Right lung (tissue), 2 donors: ENCODE measurements at regions not wholly inside any gene's neighbourhood (a gene's known extent, or its start where the extent isn't known, plus 50 kb on each side); places are given as distances from the start of the nearest gene placed in this dataset.
"Not testable (repeated sequence)": the region's sequence is repeated elsewhere in the genome, so short reads cannot be mapped to it uniquely, and the experiment has no call there.

Source experiments
- DNase-seq, 2 donors: peaks; one replicate each; pipeline ENCODE4 v3.0.0-alpha.2; 2013

DNA sequence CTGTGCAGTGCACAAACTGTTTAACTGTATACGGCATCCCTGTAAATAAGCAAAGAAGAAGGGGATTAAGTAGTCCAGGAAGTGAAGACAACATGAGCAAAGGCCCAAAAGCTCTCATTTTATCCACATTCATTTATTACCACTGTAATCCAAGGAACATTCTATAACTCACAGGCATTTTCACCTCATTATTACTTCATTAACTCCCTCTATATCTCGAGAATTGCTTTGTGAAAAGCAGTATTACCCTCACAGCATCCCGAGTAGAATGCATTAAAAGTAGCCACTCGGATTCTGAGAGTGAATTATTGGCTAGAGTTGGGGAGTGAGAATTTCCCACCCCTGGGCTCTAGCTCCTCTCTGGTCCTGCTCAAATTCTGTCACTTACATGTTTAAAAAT is 51.0 kb upstream of the CHCHD3 start:
- DNase-seq, result peak in 1 of 2 donors; percentile 22

DNA sequence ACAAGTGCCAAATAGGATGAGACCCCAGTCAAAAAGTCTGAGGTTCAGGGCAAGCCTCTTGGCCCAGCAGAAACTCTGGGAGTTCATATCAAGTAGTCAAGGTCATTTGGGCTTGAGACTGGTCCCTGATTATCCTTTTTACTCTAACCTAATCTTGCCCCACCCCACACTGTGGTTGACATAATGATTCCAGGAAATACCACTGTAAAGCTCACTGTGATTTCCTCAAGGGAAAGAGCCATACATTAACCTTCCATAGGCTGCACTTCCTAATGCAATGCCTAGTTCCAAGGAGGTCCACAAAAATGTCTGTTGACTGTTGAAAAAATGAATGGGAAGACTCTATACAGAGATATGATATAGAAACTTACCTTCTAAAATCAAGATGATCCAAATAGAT is 52.9 kb upstream of the CHCHD3 start:
- no peak for DNase-seq

DNA sequence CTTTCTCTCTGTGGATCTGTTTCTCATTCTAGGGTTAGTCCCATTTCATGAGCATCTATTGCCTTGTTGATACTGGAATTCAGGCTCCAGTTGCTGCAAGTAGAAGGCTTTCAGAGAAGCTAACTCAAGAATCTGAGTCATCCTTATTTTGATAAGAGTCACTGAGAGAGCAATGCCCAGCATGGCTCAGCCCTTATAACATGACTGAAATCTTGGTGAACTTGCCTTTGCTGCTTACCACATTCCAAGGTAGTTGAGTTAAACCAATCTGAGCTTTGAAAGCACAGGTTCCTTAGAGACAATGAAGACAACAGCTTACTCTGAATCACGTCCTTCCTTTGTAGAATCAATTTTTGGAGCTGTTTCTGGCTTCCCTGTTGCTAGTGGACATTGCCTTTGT is 53.6 kb upstream of the CHCHD3 start:
- DNase-seq, result no peak

DNA sequence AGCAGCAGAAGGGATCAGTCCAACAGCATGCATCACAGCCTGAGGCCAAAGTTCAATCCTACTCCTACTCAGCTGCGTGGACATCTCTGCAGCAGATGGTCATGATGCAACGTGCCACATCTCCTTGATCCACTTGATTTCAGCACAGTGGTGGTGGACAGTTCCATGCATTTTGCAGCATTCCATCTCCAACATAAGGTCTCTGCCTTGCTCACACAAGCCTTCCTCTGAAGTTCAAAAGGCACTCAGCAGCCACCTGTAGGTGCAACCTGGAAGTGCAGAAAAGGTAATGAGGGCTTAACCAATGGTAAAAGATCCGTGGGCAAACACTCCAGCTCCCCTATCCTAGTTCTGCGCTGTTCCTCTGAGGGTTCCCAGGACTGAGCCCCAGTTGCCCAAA is 57.5 kb upstream of the CHCHD3 start:
- DNase-seq, result peak in 1 of 2 donors; percentile 32

DNA sequence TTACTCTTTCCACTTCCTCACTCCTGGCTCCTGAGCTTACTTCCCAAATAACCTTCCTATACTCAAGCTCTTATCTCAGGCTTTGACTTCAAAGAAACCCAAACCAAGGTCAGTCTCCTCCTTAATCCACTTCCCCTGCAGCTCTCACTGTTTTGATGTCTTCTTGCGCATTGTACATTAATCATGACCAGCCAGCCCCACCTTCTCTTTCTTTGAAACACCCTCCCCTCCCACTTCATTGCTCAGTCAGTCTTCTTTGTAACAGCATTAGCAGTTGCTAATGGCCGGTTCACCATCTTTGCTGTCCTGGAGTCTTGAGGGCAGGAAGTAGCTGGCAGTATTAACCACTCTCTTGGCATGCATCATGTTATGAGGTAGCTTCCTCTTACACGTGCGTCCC is 57.9 kb upstream of the CHCHD3 start:
- DNase-seq, result no peak

DNA sequence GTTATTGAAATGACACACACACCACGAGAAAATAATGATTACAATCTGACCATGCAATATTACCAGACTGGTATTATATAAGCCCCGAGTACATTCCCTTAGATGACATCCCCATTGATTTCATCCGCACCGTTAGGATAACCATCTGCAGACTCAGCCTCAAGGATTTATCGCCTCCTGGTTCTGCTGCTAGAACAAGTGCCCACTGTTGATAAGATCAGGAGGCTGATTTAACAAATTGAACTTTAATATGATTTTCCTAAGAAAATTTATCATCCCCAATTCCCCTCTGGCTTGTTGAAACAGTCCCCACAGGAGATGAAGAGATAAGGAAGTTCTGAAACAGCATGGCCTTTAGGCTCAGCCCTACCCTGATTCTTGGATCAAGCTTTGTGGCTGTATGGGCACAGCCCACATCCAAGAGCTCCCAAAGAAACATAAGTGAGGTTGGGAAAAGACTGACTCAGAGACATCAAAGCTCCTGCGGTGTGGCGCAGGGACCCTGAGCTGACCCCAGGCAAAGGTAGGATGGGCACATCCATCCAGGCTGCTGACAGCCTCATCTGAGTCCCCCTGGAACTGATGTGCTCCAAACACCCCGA is 59.2 kb upstream of the CHCHD3 start:
- no peak for DNase-seq

DNA sequence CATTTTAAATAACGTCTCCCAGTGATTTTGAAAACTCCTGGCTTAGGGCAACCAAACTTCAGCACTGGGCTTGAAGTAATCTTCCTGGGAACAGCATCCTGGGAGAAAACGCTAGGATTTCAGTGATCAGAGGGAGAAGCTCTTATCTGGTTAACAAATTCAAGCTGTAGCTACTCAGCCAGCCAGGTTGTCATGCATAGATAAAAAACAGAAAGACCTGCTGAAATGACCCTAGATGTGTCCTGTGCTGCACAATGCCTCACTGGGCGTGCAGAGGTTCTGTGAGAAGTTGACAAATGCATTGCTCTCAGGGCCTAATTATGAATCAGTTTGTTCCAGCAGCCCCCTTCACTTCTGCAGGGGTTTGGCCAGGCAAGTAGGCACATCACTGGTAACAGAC is 68.9 kb upstream of the CHCHD3 start:
- no peak for DNase-seq

DNA sequence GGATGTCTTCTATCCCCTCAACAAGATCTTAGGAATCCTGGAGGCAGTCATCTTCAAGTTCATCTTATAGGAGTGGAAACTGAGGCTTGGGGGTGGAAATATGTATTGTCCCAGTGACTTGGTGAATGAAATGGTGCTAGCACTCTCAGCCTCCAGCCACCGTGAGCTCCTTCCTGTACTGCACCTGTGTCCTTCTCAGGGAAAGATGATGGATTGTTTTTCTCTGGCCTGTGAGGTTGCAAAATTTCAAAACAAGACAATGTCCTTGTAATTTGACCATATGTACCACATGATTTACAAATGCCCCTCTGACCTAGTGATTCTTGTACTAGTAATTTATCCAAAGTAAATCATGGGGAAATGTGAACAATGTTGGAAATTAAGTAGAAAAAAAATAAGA is 71.0 kb upstream of the CHCHD3 start:
- DNase-seq, result no peak

DNA sequence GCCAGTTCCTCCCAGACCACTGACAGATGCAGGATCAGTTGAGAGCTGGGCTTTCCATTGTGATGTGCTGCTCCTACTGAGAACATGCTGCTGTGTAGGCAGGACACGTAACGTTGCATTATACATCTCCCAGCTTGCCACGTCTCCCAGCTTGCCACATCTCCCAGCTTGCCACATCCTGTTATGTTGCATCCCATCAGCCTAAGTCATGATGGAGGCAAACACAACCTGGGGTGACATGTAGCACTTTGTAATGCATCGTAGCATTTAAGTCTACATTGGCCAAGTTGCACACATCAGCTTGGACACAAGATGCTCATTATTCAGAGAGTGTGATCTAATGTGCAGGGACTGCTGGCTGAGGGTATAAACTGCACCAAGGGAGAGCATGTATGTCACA is 73.3 kb upstream of the CHCHD3 start:
- DNase-seq, result no peak

DNA sequence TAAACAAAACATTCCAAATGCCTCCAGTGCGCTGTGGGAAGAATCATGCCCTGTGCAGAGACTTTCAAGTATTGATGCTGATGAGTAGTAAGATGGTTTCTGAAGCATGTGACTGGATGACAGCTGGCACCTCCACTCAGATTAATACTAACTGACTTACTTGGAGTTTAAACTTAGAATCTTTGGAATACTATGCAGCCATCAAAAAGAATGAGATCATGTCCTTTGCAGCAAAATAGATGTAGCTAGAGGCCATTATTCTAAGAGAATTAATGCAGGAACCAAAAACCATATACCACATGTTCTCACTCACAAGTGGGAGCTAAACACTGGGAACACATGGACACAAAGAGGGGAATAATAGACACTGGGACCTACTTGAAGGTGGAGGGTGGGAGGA is 73.8 kb upstream of the CHCHD3 start:
- no peak for DNase-seq

DNA sequence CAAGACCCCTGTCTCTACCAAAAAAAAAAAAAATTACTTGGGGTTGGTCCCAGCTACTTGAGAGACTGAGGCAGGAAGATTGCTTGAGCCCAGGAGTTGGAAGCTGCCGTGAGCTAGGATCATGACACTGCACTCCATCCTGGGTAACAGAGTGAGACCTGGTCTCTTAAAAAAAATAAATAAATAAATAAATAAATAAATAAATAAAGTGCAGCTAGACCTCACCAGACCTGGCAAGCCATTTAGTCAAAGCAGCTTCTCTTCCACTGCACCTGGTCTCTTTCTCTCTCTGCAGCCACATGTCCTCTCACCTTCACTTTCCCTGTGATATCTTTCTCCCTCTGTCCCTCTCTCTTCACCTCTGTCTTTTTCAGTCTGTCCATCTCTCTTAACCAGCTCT is 75.2 kb upstream of the CHCHD3 start:
- DNase-seq, result no peak

DNA sequence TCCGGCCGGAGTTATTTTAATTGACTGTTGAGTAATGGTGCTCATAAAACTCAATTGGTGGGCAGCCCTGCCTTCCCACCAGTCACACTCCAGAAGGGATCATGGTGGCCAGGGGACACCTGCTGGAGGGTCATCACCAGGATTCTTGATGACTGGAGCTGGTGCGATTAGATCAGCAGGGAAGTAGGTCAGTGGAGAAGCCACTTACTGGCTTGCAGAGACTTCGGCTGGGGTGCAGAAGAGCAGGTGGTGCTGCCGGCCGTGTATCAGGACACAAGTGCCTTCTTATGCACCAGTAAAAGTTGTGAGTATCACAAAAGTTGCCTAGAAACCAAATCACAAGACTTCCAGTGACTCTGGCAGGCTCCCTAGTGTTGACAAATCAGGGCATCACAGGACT is 82.6 kb upstream of the CHCHD3 start:
- no peak for DNase-seq

DNA sequence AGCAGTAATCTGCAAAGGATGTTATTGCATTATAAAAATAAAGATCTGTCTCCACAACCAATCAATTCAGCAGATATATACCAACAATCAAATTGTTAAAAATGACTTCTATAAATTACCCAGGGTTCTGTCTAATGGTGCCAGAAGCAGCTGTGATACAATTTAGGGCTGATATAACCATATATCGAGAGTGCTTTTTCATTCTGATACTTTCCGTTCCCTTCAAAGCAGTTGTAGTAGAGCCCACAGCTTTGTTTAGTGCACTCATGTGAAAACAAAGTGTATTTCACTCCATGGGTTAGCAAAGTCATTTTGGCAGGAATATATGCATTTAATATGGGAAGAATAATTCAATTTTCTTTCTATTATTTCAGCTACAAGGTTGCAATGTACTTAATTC is 83.1 kb upstream of the CHCHD3 start:
- no peak for DNase-seq

DNA sequence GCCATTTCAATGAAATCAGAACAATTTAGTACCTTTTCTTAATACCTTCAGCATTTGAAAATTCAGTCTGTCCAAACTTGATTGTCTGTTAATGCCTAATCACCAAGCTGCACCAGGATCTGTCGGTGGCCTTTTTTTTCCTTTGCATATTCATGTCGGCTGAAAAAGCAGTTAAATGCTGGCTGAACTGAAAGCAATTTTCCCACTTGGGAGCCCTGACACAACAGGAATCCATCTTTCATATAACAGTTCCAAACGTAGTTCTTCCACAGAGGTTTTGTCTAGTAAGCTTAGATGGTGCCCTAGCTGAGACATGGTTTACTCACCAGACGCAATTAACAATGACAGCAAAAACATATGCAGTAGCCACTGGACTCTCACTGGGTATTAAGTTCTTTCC is 83.6 kb upstream of the CHCHD3 start:
- DNase-seq, result no peak

DNA sequence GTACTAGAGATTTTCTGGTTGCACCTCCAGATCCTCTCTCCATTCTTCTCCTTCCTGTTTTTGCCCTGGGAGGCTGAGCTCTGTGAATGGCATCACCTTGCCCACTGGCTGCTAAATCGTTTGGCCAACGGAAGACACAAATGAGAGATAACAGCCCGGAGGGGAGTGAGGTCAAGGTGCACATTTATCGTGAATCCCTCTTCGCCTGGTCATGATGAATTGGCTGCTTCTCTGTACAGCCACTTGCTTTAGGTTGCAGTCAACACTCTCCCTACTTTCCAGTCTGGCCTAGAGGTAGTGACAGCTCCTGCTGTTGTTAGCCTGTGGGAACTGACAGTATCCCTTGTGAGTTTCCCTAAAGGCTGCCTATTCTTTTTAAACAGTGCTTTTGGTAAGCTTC is 85.4 kb upstream of the CHCHD3 start:
- DNase-seq, result no peak

DNA sequence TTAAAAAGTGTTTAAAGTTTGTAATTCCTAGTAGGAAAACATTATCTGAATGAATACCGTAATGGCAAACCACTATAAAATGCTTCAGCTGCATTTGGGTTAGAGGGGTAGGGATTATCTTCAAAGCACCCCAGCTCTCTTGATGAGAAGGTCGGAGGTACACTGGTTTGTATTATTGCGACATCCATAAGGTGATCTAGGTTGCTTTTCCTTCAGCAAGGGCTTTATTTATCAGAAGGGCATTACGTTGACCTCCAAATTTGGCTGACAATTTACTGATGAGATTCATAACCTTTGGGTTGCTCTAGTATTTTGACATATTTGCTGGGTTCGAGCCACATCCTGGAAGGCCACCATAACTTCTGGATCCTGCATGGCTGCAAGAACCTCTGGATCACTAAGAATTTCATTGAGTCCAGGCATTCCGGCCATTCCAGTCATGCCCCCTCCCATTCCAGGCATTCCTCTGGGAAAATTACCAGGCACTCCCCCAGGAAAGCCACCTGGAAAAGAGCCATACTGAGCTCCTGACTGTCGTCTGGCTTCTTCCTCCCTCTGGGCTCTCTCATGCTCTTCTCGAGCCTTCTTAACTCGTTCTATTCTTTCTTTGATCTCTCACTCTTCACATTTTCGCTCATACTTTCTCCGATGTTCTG is 83.6 kb upstream of the EXOC4 start:
- not testable (repeated sequence) for DNase-seq

DNA sequence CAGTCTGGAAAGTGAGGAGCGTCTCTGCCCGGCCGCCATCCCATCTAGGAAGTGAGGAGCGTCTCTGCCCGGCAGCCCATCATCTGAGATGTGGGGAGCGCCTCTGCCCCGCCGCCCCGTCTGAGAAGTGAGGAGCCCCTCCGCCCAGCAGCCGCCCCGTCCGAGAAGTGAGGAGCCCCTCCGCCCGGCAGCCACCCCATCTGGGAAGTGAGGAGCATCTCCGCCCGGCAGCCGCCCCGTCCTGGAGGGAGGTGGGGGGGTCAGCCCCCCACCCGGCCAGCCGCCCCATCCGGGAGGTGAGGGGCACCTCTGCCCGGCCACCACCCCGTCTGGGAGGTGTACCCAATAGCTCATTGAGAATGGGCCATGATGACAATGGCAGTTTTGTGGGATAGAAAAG is 75.4 kb upstream of the EXOC4 start:
- not testable (repeated sequence) for DNase-seq

DNA sequence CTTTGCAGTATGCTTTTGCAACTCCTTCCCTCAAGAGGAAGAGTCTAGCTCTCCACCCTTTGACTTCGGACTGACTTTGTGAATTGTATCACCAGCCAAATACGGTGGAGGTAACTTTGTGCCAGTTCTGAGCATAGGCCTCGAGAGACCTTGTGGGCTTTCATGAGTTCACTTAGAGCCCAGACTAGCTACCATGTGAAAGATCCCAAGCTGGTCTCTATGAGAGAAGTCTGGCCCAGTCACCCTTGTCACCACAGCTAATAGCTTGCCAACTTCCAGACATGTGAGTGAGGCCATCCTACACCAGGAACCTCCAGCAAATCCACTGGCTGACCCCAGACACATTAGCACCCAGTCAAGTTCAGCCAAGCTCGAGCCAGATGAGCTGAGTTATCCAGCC is 72.2 kb upstream of the EXOC4 start:
- no peak for DNase-seq

DNA sequence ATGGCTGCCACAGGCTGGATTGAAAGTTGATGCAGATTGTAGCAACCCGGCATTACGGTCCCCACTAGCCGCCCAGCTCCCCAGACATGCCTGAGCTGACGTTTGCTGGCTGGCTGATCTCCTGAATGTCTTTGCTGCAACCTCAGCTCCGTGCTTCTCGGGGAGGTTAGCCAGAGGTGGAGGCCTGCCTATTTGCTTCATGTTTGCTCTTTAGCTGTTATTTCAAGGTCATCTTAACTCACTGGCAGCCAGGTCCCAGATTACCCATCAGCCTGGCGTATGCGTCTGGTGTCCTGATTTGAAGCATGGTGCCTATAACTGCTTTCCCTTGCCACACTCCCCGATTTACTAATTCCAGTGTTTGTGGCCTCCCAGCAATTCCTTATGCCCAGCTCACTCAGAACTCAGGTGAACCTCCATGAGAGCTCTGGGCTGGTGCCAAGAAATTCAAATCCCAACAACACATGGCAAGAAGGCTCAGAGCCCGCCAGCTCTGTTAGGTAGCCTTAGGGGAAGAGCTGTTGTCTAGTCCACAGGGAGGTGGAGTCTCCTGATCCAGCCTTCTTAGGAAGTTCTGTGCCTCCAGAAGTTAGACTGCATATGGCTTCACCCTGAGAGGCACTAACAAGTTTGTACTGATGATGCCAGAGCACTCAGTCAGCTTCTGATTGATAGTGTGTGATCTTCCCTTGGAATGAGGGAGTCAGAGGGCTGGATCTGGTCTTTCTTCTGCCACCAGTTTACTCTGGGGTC is 69.7 kb upstream of the EXOC4 start:
- no peak for DNase-seq

DNA sequence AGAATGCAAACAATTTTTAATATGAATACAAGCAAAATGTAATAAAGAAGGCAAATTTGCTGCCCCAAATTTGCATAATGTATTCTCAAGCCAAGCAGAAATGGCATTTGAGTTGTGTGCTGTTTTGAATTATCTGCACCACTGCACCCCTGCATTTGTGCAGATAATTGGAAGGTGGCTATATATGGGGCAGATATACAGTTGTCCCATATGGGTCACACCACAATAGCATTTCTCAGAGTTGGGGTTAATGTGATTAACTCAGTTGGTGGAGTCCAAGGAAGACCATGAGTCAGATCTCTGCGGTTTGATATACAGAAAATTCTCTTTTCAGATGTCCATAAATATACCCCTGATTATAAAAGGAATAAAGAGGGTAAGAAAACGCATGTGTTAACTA is 68.9 kb upstream of the EXOC4 start:
- no peak for DNase-seq

DNA sequence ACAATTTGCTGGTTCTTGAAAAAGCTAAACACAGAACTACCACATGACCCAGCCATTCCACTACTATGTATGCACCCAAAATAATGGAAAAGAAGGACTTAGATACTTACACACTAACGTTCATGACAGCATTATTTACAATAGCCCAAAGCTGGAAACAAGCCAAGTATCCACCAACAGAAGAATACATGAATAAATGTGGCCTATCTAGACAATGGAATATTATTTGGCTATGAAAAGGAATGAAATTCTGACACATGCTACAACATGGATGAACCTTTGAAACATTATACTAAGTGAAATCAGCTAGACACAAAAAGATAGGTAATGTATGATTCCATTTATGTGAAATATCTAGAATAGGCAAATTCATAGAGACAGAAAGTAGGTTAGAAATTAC is 67.4 kb upstream of the EXOC4 start:
- DNase-seq, result no peak

DNA sequence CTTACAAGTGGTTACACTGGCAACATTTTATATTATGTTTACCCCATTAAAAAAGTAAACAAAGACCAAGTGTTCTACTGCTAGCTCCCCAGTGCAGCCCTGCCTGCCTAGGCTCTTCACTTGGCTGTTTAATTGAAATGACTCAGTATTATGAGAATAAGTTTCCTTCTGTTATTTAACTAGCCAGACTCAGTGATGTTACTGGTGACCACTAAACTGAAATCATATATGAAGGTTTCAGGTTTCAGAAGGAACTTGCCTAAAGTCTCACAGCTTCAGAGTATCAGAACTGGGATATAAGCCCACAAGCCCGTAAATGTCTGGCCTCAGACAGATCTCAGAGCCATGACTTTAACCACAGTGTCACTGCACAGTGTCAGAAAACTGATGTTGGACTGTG is 66.8 kb upstream of the EXOC4 start:
- DNase-seq, result no peak

DNA sequence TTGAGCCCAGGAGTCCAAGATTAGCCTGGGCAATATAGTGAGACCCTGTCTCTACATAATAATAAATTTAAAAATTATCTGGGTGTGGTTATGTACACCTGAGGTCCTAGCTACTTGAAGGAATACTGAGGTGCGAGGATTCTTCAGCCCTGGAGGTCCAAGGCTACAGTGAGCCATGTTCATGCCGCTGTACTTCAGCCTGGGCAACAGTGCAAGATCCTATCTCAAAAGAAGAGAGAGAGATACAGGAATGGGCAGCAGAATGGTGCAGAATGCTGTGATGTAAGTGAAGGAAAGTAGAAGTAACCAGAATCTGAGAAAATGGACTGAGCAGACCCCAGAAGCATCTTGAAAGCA is 62.7 kb upstream of the EXOC4 start:
- DNase-seq, result no peak

DNA sequence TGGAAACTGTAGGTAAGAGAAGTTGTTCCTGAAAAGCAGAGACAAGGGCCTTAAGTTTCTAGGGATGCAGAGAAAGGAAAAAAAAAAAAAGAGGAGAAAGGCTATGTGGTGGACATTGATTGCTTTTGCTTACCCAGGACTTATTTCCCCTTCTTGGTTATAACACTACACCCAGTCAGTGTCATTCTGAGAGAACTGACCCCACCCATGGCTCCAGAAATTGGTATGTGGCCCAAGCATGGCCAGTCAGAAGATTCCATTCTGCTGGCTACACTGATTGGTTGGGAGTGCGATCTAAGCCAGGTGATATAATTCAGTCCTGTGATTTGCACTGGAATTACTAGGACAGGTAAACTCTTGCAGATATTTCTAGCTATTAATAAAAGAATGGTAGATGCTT is 62.2 kb upstream of the EXOC4 start:
- DNase-seq, result no peak
